ENCODE measurements at regions not wholly inside any gene's neighbourhood (a gene's known extent, or its start where the extent isn't known, plus 50 kb on each side); places are given as distances from the start of the nearest gene placed in this dataset.

GRCh38 chr12:31820832-31821231 lies 92.0 kb upstream of the AMN1 start:
- 92 to 95% methylated on average over 6 to 7 of the region's 7 CpGs for WGBS, 2 experiments (ENCODE audit: insufficient coverage in 1 of 2, insufficient read length in 1 of 2)
- H3K36me3 Mint-ChIP-seq (ENCODE audit: low read depth): peaks cover 8% of the 10 kb centered on the region
- H3K4me3 Mint-ChIP-seq: no peak overlapping the region
- no peaks in the 10 kb centered on the region for H3K27me3 Mint-ChIP-seq (ENCODE audit: insufficient read depth)
- H3K9me3 Mint-ChIP-seq: peaks cover 22% of the 10 kb centered on the region
- no peak for DNase-seq
- H3K4me1 Mint-ChIP-seq: no peaks in the 10 kb centered on the region
- TF ChIP-seq CTCF (conservative IDR thresholded peaks at IDR 0.05): no peak
- Histone ChIP-seq H3K36me3 (ENCODE audit: control insufficient read depth, insufficient read depth, low read length) (no peaks in the 10 kb centered on the region), H3K27ac (ENCODE audit: low read depth, low read length) (no peak overlapping the region), H3K27me3 (ENCODE audit: control insufficient read depth, insufficient read depth, low read length, poor library complexity, severe bottlenecking) (no peaks in the 10 kb centered on the region), H3K9ac (ENCODE audit: extremely low read depth, low read length, poor library complexity, severe bottlenecking) (no peak overlapping the region), H3K9me3 (ENCODE audit: control insufficient read depth, low read length) (peaks cover 8% of the 10 kb centered on the region), H3K4me1 (ENCODE audit: control insufficient read depth, insufficient read depth, low read length) (no peaks in the 10 kb centered on the region), H3K4me3 (ENCODE audit: low read length) (no peak overlapping the region)
- no peak overlapping the region for H3K27ac Mint-ChIP-seq

- H3K27ac Mint-ChIP-seq: no peak overlapping the region
- peaks cover 3% of the 10 kb centered on the region for H3K36me3 Mint-ChIP-seq (ENCODE audit: low read depth)
- 92% methylated on average over 2 of the region's 2 CpGs; no CpG with 5 or more reads in 1 of the 2 experiments for WGBS, 2 experiments (ENCODE audit: insufficient coverage in 1 of 2, insufficient read length in 1 of 2)
- Histone ChIP-seq H3K9ac (ENCODE audit: extremely low read depth, low read length, poor library complexity, severe bottlenecking) (no peak overlapping the region), H3K36me3 (ENCODE audit: control insufficient read depth, insufficient read depth, low read length) (no peaks in the 10 kb centered on the region), H3K4me1 (ENCODE audit: control insufficient read depth, insufficient read depth, low read length) (no peaks in the 10 kb centered on the region), H3K4me3 (ENCODE audit: low read length) (no peak overlapping the region), H3K27ac (ENCODE audit: low read depth, low read length) (no peak overlapping the region), H3K27me3 (ENCODE audit: control insufficient read depth, insufficient read depth, low read length, poor library complexity, severe bottlenecking) (no peaks in the 10 kb centered on the region), H3K9me3 (ENCODE audit: control insufficient read depth, low read length) (no peaks in the 10 kb centered on the region)
- TF ChIP-seq CTCF (conservative IDR thresholded peaks at IDR 0.05): no peak
- H3K4me1 Mint-ChIP-seq: peaks cover 4% of the 10 kb centered on the region
- no peak for DNase-seq
- H3K27me3 Mint-ChIP-seq (ENCODE audit: insufficient read depth): no peaks in the 10 kb centered on the region
- H3K9me3 Mint-ChIP-seq: peaks cover 9% of the 10 kb centered on the region
- H3K4me3 Mint-ChIP-seq: no peak overlapping the region
Measured at GRCh38 chr12:31819427-31819826, 90.6 kb upstream of the AMN1 start.

- no peaks in the 10 kb centered on the region for H3K27me3 Mint-ChIP-seq (ENCODE audit: insufficient read depth)
- H3K9ac ChIP-seq (ENCODE audit: extremely low read depth, low read length, poor library complexity, severe bottlenecking): no peak overlapping the region
- no peak overlapping the region for H3K27ac ChIP-seq (ENCODE audit: low read depth, low read length)
- 78% methylated on average over 2 of the region's 2 CpGs; no CpG with 5 or more reads in 1 of the 2 experiments for WGBS, 2 experiments (ENCODE audit: insufficient coverage in 1 of 2, insufficient read length in 1 of 2)
- H3K36me3 ChIP-seq (ENCODE audit: control insufficient read depth, insufficient read depth, low read length): no peaks in the 10 kb centered on the region
- H3K4me1 Mint-ChIP-seq: peaks cover 4% of the 10 kb centered on the region
- no peaks in the 10 kb centered on the region for H3K36me3 Mint-ChIP-seq (ENCODE audit: low read depth)
- H3K9me3 Mint-ChIP-seq: peaks cover 2% of the 10 kb centered on the region
- H3K27me3 ChIP-seq (ENCODE audit: control insufficient read depth, insufficient read depth, low read length, poor library complexity, severe bottlenecking): no peaks in the 10 kb centered on the region
- H3K4me3 Mint-ChIP-seq: no peak overlapping the region
- no peak for DNase-seq
- no peak overlapping the region for H3K27ac Mint-ChIP-seq
- no peak overlapping the region for H3K4me3 ChIP-seq (ENCODE audit: low read length)
- no peaks in the 10 kb centered on the region for H3K9me3 ChIP-seq (ENCODE audit: control insufficient read depth, low read length)
- no peak for TF ChIP-seq CTCF (conservative IDR thresholded peaks at IDR 0.05)
- no peaks in the 10 kb centered on the region for H3K4me1 ChIP-seq (ENCODE audit: control insufficient read depth, insufficient read depth, low read length)
Measured at GRCh38 chr12:31818623-31819268, 89.9 kb upstream of the AMN1 start.
